ENCODE measurements at regions not wholly inside any gene's neighbourhood (a gene's known extent, or its start where the extent isn't known, plus 50 kb on each side); places are given as distances from the start of the nearest gene placed in this dataset.

- DNase-seq (ENCODE audit: insufficient read length, low spot score, missing footprints), result no peak
- TF ChIP-seq CTCF (IDR thresholded peaks at IDR 0.05; ENCODE audit: extremely low read depth, low read depth, low read length), result no peak
- Histone ChIP-seq H3K27me3 (ENCODE audit: insufficient read depth, low read length) (no peaks in the 10 kb centered on the region), H3K79me2 (ENCODE audit: insufficient read depth, low read length) (no peaks in the 10 kb centered on the region), H3K27ac (ENCODE audit: low read depth, low read length) (no peak overlapping the region), H3K4me1 (ENCODE audit: insufficient read depth, low read length) (peaks cover 10% of the 10 kb centered on the region), H2AFZ (ENCODE audit: low read length) (no peak overlapping the region), H3K4me3 (ENCODE audit: insufficient read depth, low read length) (no peak overlapping the region), H3K4me2 (ENCODE audit: insufficient read depth, low read length) (no peak overlapping the region), H3K9me3 (ENCODE audit: low read depth, low read length) (no peaks in the 10 kb centered on the region), H4K20me1 (ENCODE audit: insufficient read depth, low read length) (no peaks in the 10 kb centered on the region), H3K36me3 (ENCODE audit: insufficient read depth, low read length) (no peaks in the 10 kb centered on the region)
Measured at GRCh38 chr15:39336926-39337325, 244.0 kb upstream of the THBS1 start.

GRCh38 chr15:39338251-39338650 lies 242.6 kb upstream of the THBS1 start:
- peaks cover 3% of the 10 kb centered on the region for H3K9me3 ChIP-seq (ENCODE audit: low read depth, low read length)
- no peaks in the 10 kb centered on the region for H4K20me1 ChIP-seq (ENCODE audit: insufficient read depth, low read length)
- H3K4me3 ChIP-seq (ENCODE audit: insufficient read depth, low read length), result no peak overlapping the region
- H3K36me3 ChIP-seq (ENCODE audit: insufficient read depth, low read length), result no peaks in the 10 kb centered on the region
- DNase-seq (ENCODE audit: insufficient read length, low spot score, missing footprints), result no peak
- H3K4me2 ChIP-seq (ENCODE audit: insufficient read depth, low read length), result no peak overlapping the region
- H2AFZ ChIP-seq (ENCODE audit: low read length), result no peak overlapping the region
- TF ChIP-seq CTCF (IDR thresholded peaks at IDR 0.05; ENCODE audit: extremely low read depth, low read depth, low read length), result no peak
- H3K4me1 ChIP-seq (ENCODE audit: insufficient read depth, low read length), result peaks cover 10% of the 10 kb centered on the region
- H3K27me3 ChIP-seq (ENCODE audit: insufficient read depth, low read length), result no peaks in the 10 kb centered on the region
- H3K27ac ChIP-seq (ENCODE audit: low read depth, low read length), result no peak overlapping the region
- H3K79me2 ChIP-seq (ENCODE audit: insufficient read depth, low read length), result no peaks in the 10 kb centered on the region

DNA sequence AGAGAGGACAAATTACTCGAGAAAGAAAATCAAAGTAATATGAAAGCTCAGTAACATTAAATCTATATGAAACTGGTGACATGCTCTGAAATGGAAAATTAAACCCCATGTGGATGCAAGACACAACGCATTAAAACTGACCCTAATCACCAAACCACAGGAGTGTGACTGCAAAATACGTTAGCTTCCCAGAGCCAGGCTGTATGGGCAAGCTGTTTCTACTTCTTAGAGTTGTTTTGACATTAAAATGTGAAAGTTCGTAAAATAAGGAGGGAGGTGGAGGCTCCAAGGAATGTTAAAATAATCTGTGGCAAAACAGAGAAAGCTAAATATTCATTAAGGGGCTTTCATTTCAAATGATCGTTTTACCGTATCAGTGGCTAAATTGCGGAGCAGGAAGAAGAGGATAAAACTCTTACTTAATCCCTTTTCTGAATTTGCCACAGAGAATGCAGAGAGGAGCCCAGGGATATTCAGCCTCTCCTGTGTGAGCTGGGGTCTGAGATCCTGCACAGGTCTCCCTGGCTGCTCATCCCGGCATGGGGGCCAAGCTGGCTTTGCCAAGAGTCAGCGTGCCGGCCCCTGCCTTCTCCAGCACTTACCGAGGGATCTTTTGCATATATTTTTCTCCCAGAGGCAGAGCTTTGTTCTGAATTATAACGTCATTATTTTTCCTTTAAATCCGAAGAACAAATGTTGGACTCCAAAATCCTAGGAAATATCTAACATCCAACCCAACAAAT lies 239.8 kb upstream of the THBS1 start:
- no peak for TF ChIP-seq CTCF (IDR thresholded peaks at IDR 0.05; ENCODE audit: extremely low read depth, low read depth, low read length)
- Histone ChIP-seq H3K4me3 (ENCODE audit: insufficient read depth, low read length) (no peak overlapping the region), H3K4me1 (ENCODE audit: insufficient read depth, low read length) (no peaks in the 10 kb centered on the region), H3K9me3 (ENCODE audit: low read depth, low read length) (peaks cover 4% of the 10 kb centered on the region), H4K20me1 (ENCODE audit: insufficient read depth, low read length) (no peaks in the 10 kb centered on the region), H3K4me2 (ENCODE audit: insufficient read depth, low read length) (no peak overlapping the region), H3K27me3 (ENCODE audit: insufficient read depth, low read length) (no peaks in the 10 kb centered on the region), H3K27ac (ENCODE audit: low read depth, low read length) (no peak overlapping the region), H2AFZ (ENCODE audit: low read length) (peak overlapping the region; percentile 29), H3K36me3 (ENCODE audit: insufficient read depth, low read length) (no peaks in the 10 kb centered on the region), H3K79me2 (ENCODE audit: insufficient read depth, low read length) (no peaks in the 10 kb centered on the region)
- no peak for DNase-seq (ENCODE audit: insufficient read length, low spot score, missing footprints)

GRCh38 chr15:39344662-39345141 lies 236.2 kb upstream of the THBS1 start:
- no peak for DNase-seq (ENCODE audit: insufficient read length, low spot score, missing footprints)
- Histone ChIP-seq H3K9me3 (ENCODE audit: low read depth, low read length) (peaks cover 4% of the 10 kb centered on the region), H3K4me1 (ENCODE audit: insufficient read depth, low read length) (no peaks in the 10 kb centered on the region), H3K27me3 (ENCODE audit: insufficient read depth, low read length) (no peaks in the 10 kb centered on the region), H3K4me2 (ENCODE audit: insufficient read depth, low read length) (no peak overlapping the region), H3K4me3 (ENCODE audit: insufficient read depth, low read length) (no peak overlapping the region), H3K36me3 (ENCODE audit: insufficient read depth, low read length) (no peaks in the 10 kb centered on the region), H3K79me2 (ENCODE audit: insufficient read depth, low read length) (no peaks in the 10 kb centered on the region), H3K27ac (ENCODE audit: low read depth, low read length) (no peak overlapping the region), H4K20me1 (ENCODE audit: insufficient read depth, low read length) (no peaks in the 10 kb centered on the region), H2AFZ (ENCODE audit: low read length) (peak overlapping the region; percentile 12)
- no peak for TF ChIP-seq CTCF (IDR thresholded peaks at IDR 0.05; ENCODE audit: extremely low read depth, low read depth, low read length)

Data from osteoblast (primary cell).